K562 (cell line): ENCODE measurements at regions not wholly inside any gene's neighbourhood (a gene's known extent, or its start where the extent isn't known, plus 50 kb on each side); places are given as distances from the start of the nearest gene placed in this dataset.

Experiments used
- ATAC-seq: fragments of 200-7000 bp; cut with Tn5 transposase; 3 replicates; pipeline ENCODE4 v1.9.1; 2020; ENCODE audit warnings: moderate library complexity
- BruUV-seq: library from RNA; stranded (reverse); fragments of 400-500 nt; replicated peaks from 2 replicates; lab custom pipeline; 2021; lab: Mats Ljungman, UMichigan
- CTCF ChIA-PET: fragments of 300-600 bp; formaldehyde crosslinking; extraction: SDS; loops from one replicate; lab custom pipeline; 2021; ENCODE audit warnings: low intra/inter-chr PET ratio; lab: Yijun Ruan, JAX
- POLR2A ChIA-PET: fragments of 300-600, 350-650 bp; sonication (Branson Sonifier 250); formaldehyde crosslinking; extraction: SDS; loops from one replicate; lab custom pipeline; 2021; ENCODE audit warnings: antibody characterized with exemption, inconsistent platforms; lab: Yijun Ruan, JAX
- DNase-seq, 4 experiments: peaks; one replicate each; pipeline versions ENCODE4 v3.0.0 to v3.0.0-alpha.2; 2011 to 2018; ENCODE audit warnings: low spot score in 3 of 4, mixed read lengths in 3 of 4; ENCODE audit errors: extremely low read depth in 1 of 4
- FAIRE-seq: peaks from 2 replicates; lab custom pipeline; 2011; peaks lifted over from hg19 to GRCh38; lab: Jason Lieb, UNC
- H2AFZ ChIP-seq: 2 replicates; pipeline ENCODE4 v1.6.0; 2011; ENCODE audit warnings: low read depth, low read length, control low read depth, inconsistent platforms
- H3K27ac ChIP-seq: fragments of 200-600 bp; 3 replicates; pipeline ENCODE4 v1.8.0; 2011; ENCODE audit warnings: low read depth, mild to moderate bottlenecking, control low read depth, inconsistent platforms, low read length, moderate library complexity, mixed read lengths; ENCODE audit errors: extremely low read depth
- H3K27me3 ChIP-seq, 2 experiments: fragments of 300-600 bp in 1 of 2; 2 replicates in 1 of 2; 3 replicates in 1 of 2; pipeline versions ENCODE4 v1.6.0 to v1.8.0; 2011; ENCODE audit warnings: inconsistent platforms in 2 of 2, low read length in 2 of 2, mild to moderate bottlenecking in 1 of 2, mixed read lengths in 1 of 2, moderate library complexity in 1 of 2; ENCODE audit not compliant: control insufficient read depth in 2 of 2, insufficient read depth in 2 of 2
- H3K36me3 ChIP-seq: fragments of 300-600 bp; 3 replicates; pipeline ENCODE4 v1.8.0; 2011; ENCODE audit warnings: mild to moderate bottlenecking, low read length, inconsistent platforms; ENCODE audit not compliant: control insufficient read depth, insufficient read depth
- H3K4me1 ChIP-seq, 2 experiments: fragments of 200-600 bp in 1 of 2; replicated peaks in 1 of 2; 2 replicates in 1 of 2; 3 replicates in 1 of 2; pipeline versions ENCODE4 v1.5.1 to v1.8.0; 2011; ENCODE audit warnings: inconsistent platforms in 2 of 2, low read length in 2 of 2, mild to moderate bottlenecking in 1 of 2, mixed read lengths in 1 of 2, moderate library complexity in 1 of 2; ENCODE audit not compliant: control insufficient read depth in 2 of 2, insufficient read depth in 2 of 2
- H3K4me2 ChIP-seq: 2 replicates; pipeline ENCODE4 v1.6.1; 2011; ENCODE audit warnings: low read length, control low read depth, inconsistent platforms, mixed read lengths; ENCODE audit not compliant: insufficient read depth
- H3K4me3 ChIP-seq: fragments of 200-600 bp; sonication (generic), shearing (Covaris generic); 2 replicates; pipeline ENCODE4 v1.5.1; 2016; ENCODE audit warnings: control low read depth, inconsistent platforms
- H3K79me2 ChIP-seq: fragments of 200-600 bp; 3 replicates; pipeline ENCODE4 v1.8.0; 2011; ENCODE audit warnings: low read length, inconsistent platforms; ENCODE audit not compliant: control insufficient read depth, insufficient read depth
- H3K9ac ChIP-seq, 2 experiments: 2 replicates each; pipeline versions ENCODE4 v1.6.0 to v1.6.1; 2011; ENCODE audit warnings: low read depth in 2 of 2, low read length in 2 of 2, control low read depth in 1 of 2, inconsistent platforms in 1 of 2, mild to moderate bottlenecking in 1 of 2, mixed read lengths in 1 of 2; ENCODE audit not compliant: insufficient read depth in 1 of 2
- H3K9me1 ChIP-seq: one replicate; pipeline ENCODE4 v1.6.0; 2011; ENCODE audit warnings: inconsistent platforms, mild to moderate bottlenecking, low read length, moderate library complexity; ENCODE audit not compliant: control insufficient read depth, insufficient read depth
- H3K9me3 ChIP-seq: replicated peaks from 2 replicates; pipeline ENCODE4 v1.5.1; 2011; ENCODE audit warnings: low read depth, low read length, inconsistent platforms; ENCODE audit not compliant: control insufficient read depth, insufficient read depth
- H4K20me1 ChIP-seq: replicated peaks from 2 replicates; pipeline ENCODE4 v1.6.1; 2011; ENCODE audit warnings: low read length, inconsistent platforms, mixed read lengths; ENCODE audit not compliant: control insufficient read depth, insufficient read depth
- ELF2 ChIP-seq: fragments of 250-450 bp; sonication (Bioruptor Pico); IDR thresholded peaks from 2 replicates; pipeline ENCODE4 v1.5.0; 2021; ENCODE audit warnings: mild to moderate bottlenecking
- KDM2B ChIP-seq: fragments of 250-450 bp; sonication (Bioruptor Pico); IDR thresholded peaks from 2 replicates; pipeline ENCODE4 v1.8.0; 2021; ENCODE audit warnings: mild to moderate bottlenecking, moderate library complexity
- NFATC3 ChIP-seq: fragments of 450-650 bp; IDR thresholded peaks from 2 replicates; pipeline ENCODE4 v1.6.1; 2017; ENCODE audit warnings: mild to moderate bottlenecking
- NFYB ChIP-seq: IDR thresholded peaks from 2 replicates; pipeline ENCODE4 v1.6.1; 2011; ENCODE audit warnings: mild to moderate bottlenecking, moderate library complexity; ENCODE audit not compliant: insufficient read length; ENCODE audit errors: extremely low read depth
- OTX1 ChIP-seq: fragments of 450-650 bp; formaldehyde crosslinking; IDR thresholded peaks from 2 replicates; pipeline ENCODE4 v1.4.0; 2022; ENCODE audit warnings: mild to moderate bottlenecking
- POLR2A ChIP-seq: fragments of 450-650 bp; conservative IDR thresholded peaks from 2 replicates; pipeline ENCODE4 v1.6.1; 2016
- SLC30A9 ChIP-seq: fragments of 250-450 bp; sonication (Bioruptor Pico); IDR thresholded peaks from 2 replicates; pipeline ENCODE4 v1.8.0; 2022; ENCODE audit warnings: mild to moderate bottlenecking, moderate library complexity
- TCF3 ChIP-seq: sonication (generic); formaldehyde crosslinking; IDR thresholded peaks from 2 replicates; pipeline ENCODE4 v1.4.0; 2020; ENCODE audit warnings: mild to moderate bottlenecking, missing genetic modification reagents
- ZNF184 ChIP-seq: sonication (generic); formaldehyde crosslinking; IDR thresholded peaks from 2 replicates; pipeline ENCODE4 v1.5.0; 2020; ENCODE audit warnings: missing genetic modification reagents
- ZNF23 ChIP-seq: fragments of 250-450 bp; sonication (Bioruptor Pico); IDR thresholded peaks from 2 replicates; pipeline ENCODE4 v1.4.0; 2020; ENCODE audit warnings: mild to moderate bottlenecking
- ZNF282 ChIP-seq: sonication (generic); formaldehyde crosslinking; IDR thresholded peaks from 2 replicates; pipeline ENCODE4 v1.8.1; 2023; ENCODE audit warnings: missing genetic modification reagents
- ZNF41 ChIP-seq: fragments of 250-450 bp; sonication (Bioruptor Pico); conservative IDR thresholded peaks from 2 replicates; pipeline ENCODE4 v1.4.0; 2020; ENCODE audit warnings: mild to moderate bottlenecking
- ZNF644 ChIP-seq: fragments of 200-800 bp; sonication (Bioruptor generic); IDR thresholded peaks from 2 replicates; pipeline ENCODE4 v1.6.1; 2016; ENCODE audit warnings: low read depth, missing genetic modification characterization, missing compliant biosample characterization
- WGBS: fragments of 100-300 bp; shearing (Covaris generic); methylation state at CpG from one replicate; pipeline ENCODE4 v1.1.6; 2016; ENCODE audit warnings: low coverage, mixed read lengths; ENCODE audit not compliant: insufficient coverage; ENCODE audit errors: missing lambda C conversion rate; 5-methylcytosine and 5-hydroxymethylcytosine counted together
- in situ Hi-C: fragments of 300-500 bp; cut with MboI; formaldehyde crosslinking; loops from 4 replicates; pipeline ENCODE4 v1.15.0; 2018; ENCODE audit warnings: inconsistent platforms, mixed read lengths
- intact Hi-C: fragments of 100-400 bp; cut with micrococcal nuclease; formaldehyde crosslinking; loops from 2 replicates; pipeline ENCODE4 v1.14.2; 2022
- TF ChIP-seq, protein P1 (sequence below): sonication (generic); formaldehyde crosslinking; IDR thresholded peaks from 2 replicates; pipeline ENCODE4 v1.4.0; 2020; ENCODE audit warnings: mild to moderate bottlenecking, missing genetic modification reagents
- TF ChIP-seq, protein P2 (sequence below): fragments of 250-450 bp; sonication (Bioruptor Pico); IDR thresholded peaks from 2 replicates; pipeline ENCODE4 v1.6.1; 2021; ENCODE audit warnings: mild to moderate bottlenecking
- TF ChIP-seq, protein P3 (sequence below): fragments of 150-350 bp; IDR thresholded peaks from 2 replicates; pipeline ENCODE4 v1.6.1; 2014; ENCODE audit warnings: low read depth, mild to moderate bottlenecking, low read length, borderline replicate concordance
- TF ChIP-seq, protein P4 (sequence below): fragments of 250-450 bp; sonication (Bioruptor Pico); IDR thresholded peaks from 2 replicates; pipeline ENCODE4 v1.4.0; 2020; ENCODE audit warnings: mild to moderate bottlenecking, moderate library complexity

DNA sequence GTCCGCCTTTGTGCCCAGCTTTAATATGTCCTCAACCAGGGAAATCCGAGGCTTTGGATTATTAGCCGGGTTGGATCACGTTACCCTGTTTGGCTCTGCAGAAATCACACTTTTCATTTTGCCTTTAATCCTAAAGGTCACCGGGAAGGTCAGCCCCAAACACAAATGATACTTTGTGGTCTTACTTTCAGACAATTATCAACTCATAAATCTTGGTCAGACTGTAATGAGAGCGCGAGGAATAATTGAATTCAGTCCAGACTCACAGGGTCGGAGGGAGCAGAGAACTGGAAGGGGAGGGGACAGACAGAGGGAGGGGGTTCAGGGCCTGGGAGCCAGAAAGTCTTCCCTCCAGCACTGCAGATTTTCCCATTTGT is 91.7 kb upstream of the NFIA start:
- no peak overlapping the region for H3K27ac ChIP-seq
- no peak overlapping the region for H3K9ac ChIP-seq
- no peaks in the 10 kb centered on the region for H3K9me1 ChIP-seq
- BruUV-seq: no TSS peak
- H3K79me2 ChIP-seq: no peaks in the 10 kb centered on the region
- CTCF ChIA-PET: no interaction called here
- H3K27me3 ChIP-seq: no peaks in the 10 kb centered on the region
- H3K9me3 ChIP-seq: no peaks in the 10 kb centered on the region
- intact Hi-C loops: no loop called here
- TF ChIP-seq SLC30A9 (no peak), ZNF644 (tag) (no peak), NFATC3 (no peak), ELF2 (no peak), ZNF23 (no peak), ZNF41 (CRISPR knock-in tag) (no peak), ZNF184 (CRISPR knock-in tag) (no peak), TCF3 (no peak), KDM2B (no peak), POLR2A (no peak), NFYB (no peak), ZNF282 (CRISPR knock-in tag) (no peak), OTX1 (no peak)
- TF ChIP-seq, protein P1, sequence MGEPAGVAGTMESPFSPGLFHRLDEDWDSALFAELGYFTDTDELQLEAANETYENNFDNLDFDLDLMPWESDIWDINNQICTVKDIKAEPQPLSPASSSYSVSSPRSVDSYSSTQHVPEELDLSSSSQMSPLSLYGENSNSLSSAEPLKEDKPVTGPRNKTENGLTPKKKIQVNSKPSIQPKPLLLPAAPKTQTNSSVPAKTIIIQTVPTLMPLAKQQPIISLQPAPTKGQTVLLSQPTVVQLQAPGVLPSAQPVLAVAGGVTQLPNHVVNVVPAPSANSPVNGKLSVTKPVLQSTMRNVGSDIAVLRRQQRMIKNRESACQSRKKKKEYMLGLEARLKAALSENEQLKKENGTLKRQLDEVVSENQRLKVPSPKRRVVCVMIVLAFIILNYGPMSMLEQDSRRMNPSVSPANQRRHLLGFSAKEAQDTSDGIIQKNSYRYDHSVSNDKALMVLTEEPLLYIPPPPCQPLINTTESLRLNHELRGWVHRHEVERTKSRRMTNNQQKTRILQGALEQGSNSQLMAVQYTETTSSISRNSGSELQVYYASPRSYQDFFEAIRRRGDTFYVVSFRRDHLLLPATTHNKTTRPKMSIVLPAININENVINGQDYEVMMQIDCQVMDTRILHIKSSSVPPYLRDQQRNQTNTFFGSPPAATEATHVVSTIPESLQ (CRISPR knock-in tag): no peak
- TF ChIP-seq, protein P2, sequence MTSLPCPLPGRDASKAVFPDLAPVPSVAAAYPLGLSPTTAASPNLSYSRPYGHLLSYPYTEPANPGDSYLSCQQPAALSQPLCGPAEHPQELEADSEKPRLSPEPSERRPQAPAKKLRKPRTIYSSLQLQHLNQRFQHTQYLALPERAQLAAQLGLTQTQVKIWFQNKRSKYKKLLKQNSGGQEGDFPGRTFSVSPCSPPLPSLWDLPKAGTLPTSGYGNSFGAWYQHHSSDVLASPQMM (CRISPR knock-in tag): no peak
- TF ChIP-seq, protein P3, sequence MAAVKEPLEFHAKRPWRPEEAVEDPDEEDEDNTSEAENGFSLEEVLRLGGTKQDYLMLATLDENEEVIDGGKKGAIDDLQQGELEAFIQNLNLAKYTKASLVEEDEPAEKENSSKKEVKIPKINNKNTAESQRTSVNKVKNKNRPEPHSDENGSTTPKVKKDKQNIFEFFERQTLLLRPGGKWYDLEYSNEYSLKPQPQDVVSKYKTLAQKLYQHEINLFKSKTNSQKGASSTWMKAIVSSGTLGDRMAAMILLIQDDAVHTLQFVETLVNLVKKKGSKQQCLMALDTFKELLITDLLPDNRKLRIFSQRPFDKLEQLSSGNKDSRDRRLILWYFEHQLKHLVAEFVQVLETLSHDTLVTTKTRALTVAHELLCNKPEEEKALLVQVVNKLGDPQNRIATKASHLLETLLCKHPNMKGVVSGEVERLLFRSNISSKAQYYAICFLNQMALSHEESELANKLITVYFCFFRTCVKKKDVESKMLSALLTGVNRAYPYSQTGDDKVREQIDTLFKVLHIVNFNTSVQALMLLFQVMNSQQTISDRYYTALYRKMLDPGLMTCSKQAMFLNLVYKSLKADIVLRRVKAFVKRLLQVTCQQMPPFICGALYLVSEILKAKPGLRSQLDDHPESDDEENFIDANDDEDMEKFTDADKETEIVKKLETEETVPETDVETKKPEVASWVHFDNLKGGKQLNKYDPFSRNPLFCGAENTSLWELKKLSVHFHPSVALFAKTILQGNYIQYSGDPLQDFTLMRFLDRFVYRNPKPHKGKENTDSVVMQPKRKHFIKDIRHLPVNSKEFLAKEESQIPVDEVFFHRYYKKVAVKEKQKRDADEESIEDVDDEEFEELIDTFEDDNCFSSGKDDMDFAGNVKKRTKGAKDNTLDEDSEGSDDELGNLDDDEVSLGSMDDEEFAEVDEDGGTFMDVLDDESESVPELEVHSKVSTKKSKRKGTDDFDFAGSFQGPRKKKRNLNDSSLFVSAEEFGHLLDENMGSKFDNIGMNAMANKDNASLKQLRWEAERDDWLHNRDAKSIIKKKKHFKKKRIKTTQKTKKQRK: no peak
- TF ChIP-seq, protein P4, sequence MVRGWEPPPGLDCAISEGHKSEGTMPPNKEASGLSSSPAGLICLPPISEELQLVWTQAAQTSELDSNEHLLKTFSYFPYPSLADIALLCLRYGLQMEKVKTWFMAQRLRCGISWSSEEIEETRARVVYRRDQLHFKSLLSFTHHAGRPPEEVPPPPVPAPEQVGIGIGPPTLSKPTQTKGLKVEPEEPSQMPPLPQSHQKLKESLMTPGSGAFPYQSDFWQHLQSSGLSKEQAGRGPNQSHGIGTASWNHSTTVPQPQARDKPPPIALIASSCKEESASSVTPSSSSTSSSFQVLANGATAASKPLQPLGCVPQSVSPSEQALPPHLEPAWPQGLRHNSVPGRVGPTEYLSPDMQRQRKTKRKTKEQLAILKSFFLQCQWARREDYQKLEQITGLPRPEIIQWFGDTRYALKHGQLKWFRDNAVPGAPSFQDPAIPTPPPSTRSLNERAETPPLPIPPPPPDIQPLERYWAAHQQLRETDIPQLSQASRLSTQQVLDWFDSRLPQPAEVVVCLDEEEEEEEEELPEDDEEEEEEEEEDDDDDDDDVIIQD (CRISPR knock-in tag): no peak
- TF ChIP-seq, all 486 proteins: peak for 0
- H3K4me3 ChIP-seq: no peak overlapping the region
- in situ Hi-C loops: no loop called here
- POLR2A ChIA-PET: interaction anchor here (1.0 to 1.2 kb wide), 2 partner anchors 11 to 13 kb away, joined by 3 to 6 read pairs; no protein-coding TSS in a partner anchor
- H3K36me3 ChIP-seq: no peaks in the 10 kb centered on the region
- ATAC-seq (no peak), DNase-seq (no peak), FAIRE-seq (peak; percentile 26)
- 80% methylated on average over 8 of the region's 8 CpGs for WGBS
- H4K20me1 ChIP-seq: no peaks in the 10 kb centered on the region
- peaks cover 3 to 28% of the 10 kb centered on the region in 2 experiments; a peak in 3 of 5 replicates for H3K4me1 ChIP-seq
- H2AFZ ChIP-seq: peak overlapping the region; percentile 66; the same call in 1 of the 2 replicates
- H3K4me2 ChIP-seq: no peak overlapping the region
